Keratinocyte (primary cell): ENCODE measurements at regions not wholly inside any gene's neighbourhood (a gene's known extent, or its start where the extent isn't known, plus 50 kb on each side); places are given as distances from the start of the nearest gene placed in this dataset.

Experiments used
- DNase-seq: peaks from one replicate; pipeline ENCODE4 v3.0.0-alpha.2; 2011; ENCODE audit warnings: low read depth, missing footprints, low spot score
- FAIRE-seq: peaks from 2 replicates; lab custom pipeline; 2011; peaks lifted over from hg19 to GRCh38; lab: Jason Lieb, UNC
- H2AFZ ChIP-seq: 2 replicates; pipeline ENCODE4 v1.6.0; 2012; ENCODE audit warnings: low read length, control low read depth, inconsistent platforms; ENCODE audit not compliant: control insufficient read depth
- H3K27ac ChIP-seq: 2 replicates; pipeline ENCODE4 v1.5.1; 2011; ENCODE audit warnings: low read length; ENCODE audit not compliant: control insufficient read depth, insufficient read depth
- H3K27me3 ChIP-seq: 3 replicates; pipeline ENCODE4 v1.6.0; 2011; ENCODE audit warnings: low read length; ENCODE audit not compliant: control insufficient read depth, insufficient read depth; ENCODE audit errors: extremely low read depth
- H3K36me3 ChIP-seq, 2 experiments: 2 replicates in 1 of 2; 3 replicates in 1 of 2; pipeline ENCODE4 v1.5.1; 2011; ENCODE audit warnings: low read length in 2 of 2, mild to moderate bottlenecking in 1 of 2; ENCODE audit not compliant: control insufficient read depth in 2 of 2, insufficient read depth in 2 of 2; ENCODE audit errors: extremely low read depth in 1 of 2
- H3K4me1 ChIP-seq: 3 replicates; pipeline ENCODE4 v1.5.1; 2011; ENCODE audit warnings: low read length; ENCODE audit not compliant: control insufficient read depth, insufficient read depth; ENCODE audit errors: extremely low read depth
- H3K4me2 ChIP-seq: 3 replicates; pipeline ENCODE4 v1.6.0; 2011; ENCODE audit warnings: low read depth, low read length; ENCODE audit not compliant: control insufficient read depth, insufficient read depth; ENCODE audit errors: extremely low read depth
- H3K4me3 ChIP-seq, 3 experiments: fragments of 200-600 bp in 1 of 3; sonication (generic) in 1 of 3; 2 replicates in 2 of 3; 3 replicates in 1 of 3; pipeline ENCODE4 v1.5.1; 2011 to 2016; ENCODE audit warnings: low read length in 3 of 3, mild to moderate bottlenecking in 3 of 3, control low read depth in 2 of 3, inconsistent platforms in 1 of 3, low read depth in 1 of 3, mixed read lengths in 1 of 3, mixed run types in 1 of 3, moderate library complexity in 1 of 3; ENCODE audit not compliant: control insufficient read depth in 2 of 3, insufficient read depth in 2 of 3; ENCODE audit errors: extremely low read depth in 1 of 3
- H3K79me2 ChIP-seq: 2 replicates; pipeline ENCODE4 v1.6.0; 2012; ENCODE audit warnings: low read length; ENCODE audit not compliant: control insufficient read depth, insufficient read depth
- H3K9ac ChIP-seq: 3 replicates; pipeline ENCODE4 v1.6.0; 2011; ENCODE audit warnings: low read length; ENCODE audit not compliant: control insufficient read depth, insufficient read depth; ENCODE audit errors: extremely low read depth
- H3K9me1 ChIP-seq: 3 replicates; pipeline ENCODE4 v1.6.0; 2011; ENCODE audit warnings: low read length; ENCODE audit not compliant: control insufficient read depth, insufficient read depth; ENCODE audit errors: extremely low read depth
- H3K9me3 ChIP-seq: 2 replicates; pipeline ENCODE4 v1.5.1; 2012; ENCODE audit warnings: low read depth, low read length; ENCODE audit not compliant: control insufficient read depth
- H4K20me1 ChIP-seq: 3 replicates; pipeline ENCODE4 v1.6.0; 2011; ENCODE audit warnings: low read length; ENCODE audit not compliant: control insufficient read depth, insufficient read depth; ENCODE audit errors: extremely low read depth
- CTCF ChIP-seq, 3 experiments: IDR thresholded peaks in 1 of 3; conservative IDR thresholded peaks in 1 of 3; optimal IDR thresholded peaks in 1 of 3; 2 replicates in 2 of 3; 3 replicates in 1 of 3; pipeline versions ENCODE3 to v1.5.1; 2011; ENCODE audit warnings: low read length in 3 of 3, mild to moderate bottlenecking in 3 of 3, moderate library complexity in 2 of 3, control low read depth in 1 of 3, inconsistent platforms in 1 of 3; ENCODE audit not compliant: insufficient read depth in 2 of 3; ENCODE audit errors: extremely low read depth in 1 of 3
- EZH2 ChIP-seq: IDR thresholded peaks from one replicate; pipeline ENCODE4 v1.6.1; 2012; ENCODE audit warnings: inconsistent platforms, mild to moderate bottlenecking, low read length, moderate library complexity
- dilution Hi-C: fragments of 300-500 bp; cut with MboI; formaldehyde crosslinking; loops from one replicate; pipeline ENCODE4 v1.7.0; 2020; ENCODE audit warnings: low sequenced_read_pairs; ENCODE audit not compliant: extremely low pct_ligation_motif_present

GRCh38 chr15:24067733-24068501 is 380.8 kb upstream of the NDN start:
- Histone ChIP-seq H3K4me3 (no peak overlapping the region), H3K27ac (no peak overlapping the region), H3K4me2 (no peak overlapping the region), H3K4me1 (no peaks in the 10 kb centered on the region), H2AFZ (no peak overlapping the region), H3K36me3 (no peaks in the 10 kb centered on the region), H3K9me1 (no peaks in the 10 kb centered on the region), H3K9me3 (peaks cover 6% of the 10 kb centered on the region), H3K9ac (no peak overlapping the region), H3K27me3 (no peaks in the 10 kb centered on the region), H3K79me2 (no peaks in the 10 kb centered on the region), H4K20me1 (no peaks in the 10 kb centered on the region)
- TF ChIP-seq EZH2 (no peak), CTCF (optimal IDR thresholded peaks at IDR 0.05 in 1 of 3, IDR thresholded peaks at IDR 0.05 in 1 of 3, conservative IDR thresholded peaks at IDR 0.05 in 1 of 3; ENCODE audit: extremely low read depth in 1 of 3, insufficient read depth in 2 of 3, low read length in 3 of 3) (no peak)
- dilution Hi-C loops, result no loop called here
- no peak for DNase-seq
- FAIRE-seq, result no peak

GRCh38 chr15:24075420-24076089 is 388.4 kb upstream of the NDN start:
- DNase-seq (no peak), FAIRE-seq (no peak)
- H3K4me2 ChIP-seq, result no peak overlapping the region
- H3K4me1 ChIP-seq, result no peaks in the 10 kb centered on the region
- H4K20me1 ChIP-seq, result no peaks in the 10 kb centered on the region
- H3K27me3 ChIP-seq, result no peaks in the 10 kb centered on the region
- no peak overlapping the region for H3K9ac ChIP-seq
- no peak overlapping the region for H3K4me3 ChIP-seq
- no peaks in the 10 kb centered on the region for H3K9me3 ChIP-seq
- H3K79me2 ChIP-seq, result no peaks in the 10 kb centered on the region
- no peaks in the 10 kb centered on the region for H3K36me3 ChIP-seq
- TF ChIP-seq EZH2 (no peak), CTCF (optimal IDR thresholded peaks at IDR 0.05 in 1 of 3, IDR thresholded peaks at IDR 0.05 in 1 of 3, conservative IDR thresholded peaks at IDR 0.05 in 1 of 3; ENCODE audit: extremely low read depth in 1 of 3, insufficient read depth in 2 of 3, low read length in 3 of 3) (no peak)
- H3K9me1 ChIP-seq, result no peaks in the 10 kb centered on the region
- no peak overlapping the region for H3K27ac ChIP-seq
- H2AFZ ChIP-seq, result no peak overlapping the region
- dilution Hi-C loops, result no loop called here
